CMK (cell line): ENCODE measurements at regions not wholly inside any gene's neighbourhood (a gene's known extent, or its start where the extent isn't known, plus 50 kb on each side); places are given as distances from the start of the nearest gene placed in this dataset.

Experiments used
- DNase-seq: peaks from one replicate; pipeline ENCODE4 v3.0.0-alpha.2; 2010; ENCODE audit warnings: low read depth

GRCh38 chr12:127629066-127629820 is 637.7 kb upstream of the TMEM132C start:
- DNase-seq: no peak

- DNase-seq: no peak
Observed at GRCh38 chr12:127632461-127632860, 634.5 kb upstream of the TMEM132C start.

- DNase-seq: no peak
Observed at GRCh38 chr12:127635838-127636237, 631.1 kb upstream of the TMEM132C start.

- no peak for DNase-seq
Observed at GRCh38 chr12:127636882-127637281, 630.1 kb upstream of the TMEM132C start.

- DNase-seq: no peak
Observed at GRCh38 chr12:127640181-127640886, 626.6 kb upstream of the TMEM132C start.

- DNase-seq: no peak
Observed at GRCh38 chr12:127642208-127642607, 624.8 kb upstream of the TMEM132C start.

GRCh38 chr12:127648321-127648720 is 618.6 kb upstream of the TMEM132C start:
- no peak for DNase-seq

- DNase-seq: no peak
Observed at GRCh38 chr12:127649961-127650360, 617.0 kb upstream of the TMEM132C start.

- DNase-seq: no peak
Observed at GRCh38 chr12:127650626-127651025, 616.3 kb upstream of the TMEM132C start.

GRCh38 chr12:127652281-127652680 is 614.7 kb upstream of the TMEM132C start:
- DNase-seq: no peak

- no peak for DNase-seq
Observed at GRCh38 chr12:127654383-127654985, 612.5 kb upstream of the TMEM132C start.

GRCh38 chr12:127655691-127656090 is 611.3 kb upstream of the TMEM132C start:
- DNase-seq: no peak

- DNase-seq: no peak
Observed at GRCh38 chr12:127656266-127656665, 610.7 kb upstream of the TMEM132C start.

GRCh38 chr12:127657036-127657435 is 609.9 kb upstream of the TMEM132C start:
- no peak for DNase-seq

- no peak for DNase-seq
Observed at GRCh38 chr12:127660961-127661360, 606.0 kb upstream of the TMEM132C start.

- DNase-seq: no peak
Observed at GRCh38 chr12:127663716-127664115, 603.3 kb upstream of the TMEM132C start.

- no peak for DNase-seq
Observed at GRCh38 chr12:127664901-127665300, 602.1 kb upstream of the TMEM132C start.

- DNase-seq: no peak
Observed at GRCh38 chr12:127667131-127667685, 599.8 kb upstream of the TMEM132C start.

GRCh38 chr12:127670294-127670693 is 596.7 kb upstream of the TMEM132C start:
- DNase-seq: no peak

- DNase-seq: no peak
Observed at GRCh38 chr12:127670796-127671195, 596.2 kb upstream of the TMEM132C start.

GRCh38 chr12:127675936-127676335 is 591.0 kb upstream of the TMEM132C start:
- DNase-seq: no peak

- peak; percentile 14 for DNase-seq
Observed at GRCh38 chr12:127677537-127678131, 589.3 kb upstream of the TMEM132C start.
